Activated CD4-positive, CD25-positive, alpha-beta regulatory T cell treated with anti-CD3 and anti-CD28 coated beads, Interleukin-2, amount 50 U/mL, for 72 hours (primary cell): ENCODE measurements at regions not wholly inside any gene's neighbourhood (a gene's known extent, or its start where the extent isn't known, plus 50 kb on each side); places are given as distances from the start of the nearest gene placed in this dataset.

Experiments
- DNase-seq: peaks from one replicate; pipeline ENCODE4 v3.0.0; 2021

DNA sequence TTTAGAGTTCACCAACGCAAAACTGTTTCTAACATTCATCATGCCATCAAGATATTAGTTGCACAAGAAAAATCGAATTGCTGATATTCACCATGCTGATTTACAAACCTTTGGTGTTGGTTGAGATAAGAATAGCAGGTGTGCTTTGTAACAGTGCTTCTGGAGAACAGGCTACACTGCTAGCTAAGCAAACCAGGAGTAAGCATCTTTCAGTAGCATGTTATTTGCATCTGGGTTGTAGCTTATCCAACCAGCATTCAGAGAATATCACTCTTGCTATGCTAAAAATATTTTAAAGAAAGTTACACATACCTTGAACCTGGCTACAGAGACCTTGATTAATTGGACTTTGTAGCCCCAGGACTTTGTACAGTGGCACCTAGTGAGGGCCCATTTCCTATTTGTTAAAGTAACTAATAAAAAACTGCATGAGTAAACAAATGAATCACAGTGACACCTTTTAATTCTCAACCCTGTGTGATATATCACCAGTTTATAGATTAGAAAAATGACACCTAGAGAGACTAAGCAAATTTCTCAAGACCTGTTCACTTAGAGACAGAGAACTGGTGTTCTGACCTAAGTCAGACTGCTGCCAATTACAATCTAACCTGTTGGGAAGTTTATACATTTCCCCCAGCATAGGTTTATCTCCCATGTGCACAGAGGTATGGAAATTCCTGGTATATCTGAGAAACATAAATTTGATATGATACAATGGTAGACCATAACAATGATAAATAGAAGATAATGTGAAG lies 435.5 kb upstream of the TGFBR2 start:
- no peak for DNase-seq

DNA sequence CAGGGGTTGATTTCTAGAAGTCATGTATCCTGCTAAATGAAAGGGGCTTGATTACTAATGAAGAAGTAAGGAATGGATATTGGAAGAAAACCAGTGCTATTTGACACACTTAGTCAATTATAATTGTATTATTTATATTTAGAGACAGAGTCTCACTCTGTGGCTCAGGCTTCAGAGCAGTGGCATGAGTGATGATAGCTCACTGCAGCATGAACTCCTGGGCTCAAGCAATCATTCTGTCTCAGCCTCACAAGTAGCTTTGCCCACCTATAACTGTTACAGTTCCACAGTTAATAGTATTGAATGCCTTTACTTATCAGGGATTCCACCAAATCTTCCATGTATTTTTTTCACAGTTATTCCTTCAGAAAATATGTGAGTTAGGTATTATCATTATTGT lies 432.0 kb upstream of the TGFBR2 start:
- no peak for DNase-seq

DNA sequence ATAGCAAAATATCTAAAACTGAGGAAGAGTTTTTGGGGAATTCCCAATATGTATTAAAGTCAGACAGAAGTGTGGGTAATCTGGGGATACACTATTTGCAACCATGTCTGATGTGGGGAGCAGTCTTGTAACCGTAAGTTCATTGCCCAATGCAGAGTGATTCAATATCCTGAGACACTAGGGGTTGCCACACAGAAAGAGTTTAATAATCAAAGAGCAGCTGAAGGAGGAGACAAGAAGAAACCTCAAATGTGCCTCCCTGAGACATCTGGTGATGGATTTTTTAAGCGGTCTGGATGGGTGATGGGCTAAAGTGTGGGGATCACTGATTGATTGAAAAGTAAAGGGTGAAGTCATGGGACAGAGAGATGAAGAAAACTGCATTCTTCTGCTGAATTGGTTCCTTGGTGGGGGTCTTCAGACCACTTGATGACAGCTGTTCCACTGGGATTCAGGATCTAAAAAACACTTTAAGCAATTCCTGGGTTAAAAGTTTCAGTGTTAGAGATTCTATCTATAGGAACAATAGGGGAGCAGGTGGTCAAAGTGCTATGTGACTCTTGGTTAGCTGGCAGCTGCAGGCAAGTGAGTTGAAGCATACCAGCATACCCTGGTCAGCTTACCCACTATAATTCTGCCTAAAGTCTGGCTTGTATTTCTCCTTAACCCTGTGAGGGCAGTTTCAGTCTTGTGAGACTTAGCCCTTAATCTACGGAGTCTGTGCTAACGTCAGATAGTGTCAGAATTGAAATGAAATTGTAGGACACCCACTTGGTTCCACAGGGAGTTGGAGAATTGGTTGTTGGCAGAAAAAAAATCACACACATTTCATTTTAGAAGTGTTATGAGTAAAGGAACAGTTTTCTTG lies 425.9 kb upstream of the TGFBR2 start:
- DNase-seq: no peak

DNA sequence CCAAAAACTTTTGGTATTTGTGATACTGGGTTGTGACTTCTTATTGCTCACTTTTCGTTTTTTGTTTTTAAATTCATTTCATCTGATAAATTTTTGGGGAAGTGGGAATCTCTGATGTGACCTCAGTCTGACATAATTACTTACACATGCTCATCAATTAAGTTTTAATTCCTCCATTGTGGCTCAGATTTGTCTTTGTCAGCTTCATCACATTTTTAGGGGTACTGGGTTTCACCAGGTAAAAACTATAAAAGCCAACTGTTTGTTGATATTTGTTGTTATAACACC lies 425.3 kb upstream of the TGFBR2 start:
- no peak for DNase-seq

DNA sequence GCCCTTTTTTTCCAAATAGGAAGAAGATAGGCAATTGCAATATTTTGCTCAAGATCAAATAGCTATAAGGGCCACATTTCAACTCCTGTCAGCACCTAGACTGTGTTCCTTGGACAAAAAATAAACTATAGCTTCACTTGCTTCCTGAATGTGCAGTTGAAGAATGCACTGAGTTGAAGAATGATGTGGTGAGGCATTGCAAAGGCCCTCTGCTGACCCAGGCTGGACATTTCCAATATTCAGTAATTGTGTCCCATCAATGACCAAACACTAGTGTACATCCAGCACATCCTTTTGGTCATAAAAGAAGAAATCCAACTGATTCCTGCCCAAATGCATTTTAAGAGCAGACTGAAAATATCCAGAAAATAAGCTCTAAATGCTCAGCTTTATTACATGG lies 424.8 kb upstream of the TGFBR2 start:
- DNase-seq: no peak

DNA sequence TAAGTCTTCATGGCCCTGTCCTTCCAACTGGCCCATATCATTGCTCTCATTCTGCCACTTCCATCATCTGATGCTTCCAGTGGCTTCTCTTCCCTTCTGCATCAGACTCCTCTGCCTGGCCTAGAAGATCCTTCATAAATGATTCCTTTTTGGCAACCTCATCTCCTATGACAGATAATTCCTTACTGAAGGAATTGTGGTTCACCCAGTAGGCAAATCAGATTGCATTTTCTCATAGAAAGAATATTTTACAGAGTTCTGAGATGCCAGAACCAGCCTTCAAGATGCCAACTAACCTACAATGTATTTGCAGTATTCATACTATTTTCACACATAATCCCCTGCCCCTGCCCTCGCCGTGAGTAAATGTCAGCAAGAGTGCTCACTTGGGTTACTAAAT lies 423.0 kb upstream of the TGFBR2 start:
- no peak for DNase-seq

DNA sequence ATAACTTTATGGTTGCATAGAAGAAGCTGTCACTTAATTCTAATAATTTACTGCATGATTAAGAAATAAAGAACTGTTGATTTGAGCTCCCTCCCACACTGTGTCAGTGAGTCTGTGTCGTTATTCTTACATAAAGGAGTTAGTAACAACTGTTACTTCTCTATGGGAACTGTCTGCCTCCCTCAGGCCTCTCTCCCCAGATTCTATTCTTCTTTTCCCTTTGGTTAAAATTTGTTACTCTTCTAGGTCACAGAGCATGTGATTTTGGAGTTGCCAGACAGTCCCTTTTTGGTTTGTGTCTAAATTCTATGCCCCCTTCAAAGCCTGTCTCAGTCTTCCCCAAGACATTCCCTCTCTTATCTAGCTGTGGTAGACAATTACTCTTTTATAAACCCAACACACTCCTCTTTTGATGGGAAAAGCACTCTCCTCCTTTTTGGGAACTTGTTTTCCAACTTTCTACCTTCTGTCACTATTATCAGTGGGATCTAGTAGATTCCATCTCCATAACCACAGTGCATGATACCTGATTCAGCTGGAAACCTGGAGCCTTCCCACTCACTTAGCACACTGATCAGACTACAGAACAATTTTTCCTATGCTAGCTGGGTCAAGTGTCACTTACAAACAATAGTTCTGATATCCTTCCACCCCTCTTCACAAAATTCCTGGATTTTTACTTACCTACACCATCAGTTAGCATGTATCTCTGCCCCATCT lies 422.1 kb upstream of the TGFBR2 start:
- DNase-seq: no peak

DNA sequence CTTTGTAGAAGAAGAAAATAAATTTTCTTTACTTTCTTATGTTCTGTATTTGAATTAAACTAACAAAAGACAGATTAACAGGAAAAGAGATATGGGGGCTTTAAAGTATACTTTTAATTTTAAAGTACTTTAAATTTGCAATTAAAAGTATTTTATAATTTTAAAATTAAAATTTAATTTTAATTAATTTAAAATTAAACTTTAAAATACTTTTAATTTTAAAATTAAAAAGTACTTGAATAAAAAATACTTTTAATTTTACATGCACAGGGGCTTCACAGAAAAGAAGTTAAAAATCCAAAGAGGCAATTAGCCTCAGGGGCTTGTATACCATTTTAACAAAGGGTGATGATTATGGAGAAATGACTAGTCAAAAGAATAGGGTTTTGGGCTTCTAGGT lies 420.5 kb upstream of the TGFBR2 start:
- no peak for DNase-seq

DNA sequence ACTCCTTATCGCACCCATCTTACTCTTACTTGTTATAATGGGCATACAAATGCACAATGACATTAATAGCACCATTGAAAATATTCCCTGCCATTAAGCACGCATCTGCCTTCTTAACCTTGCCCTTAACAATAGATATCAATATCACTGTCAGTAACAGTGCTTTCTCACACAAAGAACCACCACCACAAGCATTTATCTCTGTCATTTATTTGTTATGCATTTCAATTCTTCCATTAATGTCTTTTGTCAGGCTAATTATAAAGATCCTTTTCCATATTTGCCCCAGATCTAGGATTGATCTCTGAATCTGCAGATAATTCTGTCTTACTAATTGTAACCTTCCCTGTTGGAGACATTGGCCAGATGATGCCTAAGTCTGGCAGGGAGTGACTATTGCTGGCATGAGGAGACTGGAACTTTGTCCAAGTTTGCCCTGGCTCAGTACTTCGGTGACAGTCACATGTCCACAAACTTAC lies 419.6 kb upstream of the TGFBR2 start:
- no peak for DNase-seq

DNA sequence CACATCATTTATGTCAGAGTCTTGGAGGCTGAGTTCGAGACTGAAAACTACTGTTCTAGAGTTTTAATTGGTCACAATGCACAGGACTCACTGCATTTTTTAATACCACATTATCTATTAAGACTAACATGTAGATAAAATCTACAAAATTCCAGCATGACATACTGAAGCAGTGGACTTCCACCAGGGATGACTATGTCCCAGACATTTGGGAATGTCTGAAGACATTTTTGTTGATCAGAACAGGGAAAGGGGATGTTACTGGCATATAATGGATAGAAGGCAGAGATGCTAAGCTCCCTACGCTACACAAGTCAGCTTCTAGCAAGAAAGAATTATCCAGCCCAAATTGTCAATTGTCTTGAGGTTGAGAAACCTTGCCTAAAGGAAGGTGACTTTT lies 419.0 kb upstream of the TGFBR2 start:
- no peak for DNase-seq

DNA sequence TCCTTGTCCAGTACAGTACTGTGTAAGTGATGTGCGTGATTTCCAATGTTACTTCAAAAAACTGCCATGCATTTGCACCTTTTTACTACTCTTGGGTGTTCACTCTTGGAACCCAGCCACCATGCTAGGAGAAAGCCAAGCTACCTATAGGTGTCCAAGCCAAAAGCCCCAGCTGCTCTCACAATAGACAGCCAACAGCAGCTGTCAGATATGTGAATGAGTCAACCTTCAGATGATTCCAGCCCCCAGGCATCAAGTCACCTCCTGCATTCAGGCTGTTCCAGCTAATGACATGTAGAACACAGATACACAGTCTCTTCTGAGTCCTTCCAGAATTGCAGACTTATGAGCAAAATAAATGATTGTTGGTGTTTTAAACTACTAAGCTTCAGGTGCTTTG lies 417.7 kb upstream of the TGFBR2 start:
- no peak for DNase-seq

DNA sequence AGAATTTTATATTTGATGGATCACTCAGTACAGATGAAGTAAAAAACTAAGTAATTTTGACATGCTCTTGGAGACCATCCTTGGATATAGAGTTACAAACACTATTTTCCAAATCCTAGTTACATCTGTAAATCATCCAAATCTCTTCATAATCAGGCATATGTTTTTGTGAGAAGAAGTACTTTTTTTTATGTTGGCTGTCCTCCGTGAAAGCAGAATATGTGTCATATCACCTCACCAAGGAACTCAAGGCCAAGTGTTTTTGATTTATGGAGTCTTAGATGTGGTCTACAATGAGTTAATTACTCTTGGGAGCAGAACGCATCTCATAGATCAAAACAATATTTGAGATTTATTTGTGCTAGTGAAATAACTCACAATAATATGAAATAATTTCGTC lies 416.5 kb upstream of the TGFBR2 start:
- DNase-seq: no peak

DNA sequence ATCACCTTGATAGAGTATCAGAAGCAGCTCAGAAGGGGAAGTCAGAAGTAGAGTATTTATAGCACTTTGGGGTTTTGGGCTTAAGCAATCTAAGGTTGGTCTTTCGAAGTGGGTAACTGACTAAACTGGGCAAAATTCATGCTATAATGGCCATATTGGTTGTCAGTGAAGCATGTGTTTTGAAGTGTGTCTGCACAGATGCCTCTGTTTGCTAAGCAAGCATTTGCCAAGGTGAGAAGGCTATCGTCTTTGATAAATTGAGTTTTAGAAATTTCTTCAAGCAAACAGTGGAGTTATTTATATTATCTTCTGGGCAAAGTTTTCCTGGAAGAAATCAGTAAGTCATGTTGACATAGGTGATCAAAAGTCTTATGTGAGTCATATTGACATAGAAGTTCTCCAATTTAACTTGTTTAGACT lies 412.8 kb upstream of the TGFBR2 start:
- no peak for DNase-seq

DNA sequence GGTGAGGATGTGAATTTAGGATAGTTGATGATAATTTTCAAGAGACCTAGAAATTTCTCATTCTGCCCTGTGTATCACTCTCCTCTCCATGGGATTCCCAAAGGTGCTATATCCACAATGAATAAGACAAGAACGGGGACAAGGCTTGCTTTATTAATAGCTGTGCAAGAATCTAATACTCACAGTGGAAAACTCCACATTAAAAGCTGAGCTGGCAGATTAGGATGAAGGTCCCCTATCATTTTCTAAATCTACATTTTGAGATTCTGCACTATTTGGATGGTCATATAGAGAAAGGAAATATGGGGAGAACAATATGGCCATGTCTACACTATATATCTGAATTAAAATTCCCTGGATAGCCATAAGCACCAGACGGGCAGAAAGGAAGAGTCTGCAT lies 411.0 kb upstream of the TGFBR2 start:
- no peak for DNase-seq

DNA sequence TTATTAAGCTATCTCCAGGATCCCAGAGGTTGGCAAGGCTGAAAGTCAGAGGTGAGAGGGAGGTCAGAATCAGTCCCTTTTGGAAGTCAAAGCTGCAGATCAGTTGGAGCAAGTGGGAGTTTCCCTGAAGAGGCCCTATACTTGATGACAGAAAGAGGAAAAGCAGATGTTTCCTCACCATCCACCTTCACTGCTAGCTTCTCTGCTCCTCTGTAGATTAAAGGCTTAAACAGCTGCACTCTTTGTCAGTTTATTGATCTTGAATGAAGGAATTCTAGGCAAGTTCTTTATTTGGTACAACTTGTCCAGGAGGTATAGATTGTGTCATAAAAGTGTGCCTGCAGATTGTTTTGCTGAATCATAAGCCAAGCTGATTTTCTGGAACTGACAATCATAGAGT lies 408.2 kb upstream of the TGFBR2 start:
- no peak for DNase-seq

DNA sequence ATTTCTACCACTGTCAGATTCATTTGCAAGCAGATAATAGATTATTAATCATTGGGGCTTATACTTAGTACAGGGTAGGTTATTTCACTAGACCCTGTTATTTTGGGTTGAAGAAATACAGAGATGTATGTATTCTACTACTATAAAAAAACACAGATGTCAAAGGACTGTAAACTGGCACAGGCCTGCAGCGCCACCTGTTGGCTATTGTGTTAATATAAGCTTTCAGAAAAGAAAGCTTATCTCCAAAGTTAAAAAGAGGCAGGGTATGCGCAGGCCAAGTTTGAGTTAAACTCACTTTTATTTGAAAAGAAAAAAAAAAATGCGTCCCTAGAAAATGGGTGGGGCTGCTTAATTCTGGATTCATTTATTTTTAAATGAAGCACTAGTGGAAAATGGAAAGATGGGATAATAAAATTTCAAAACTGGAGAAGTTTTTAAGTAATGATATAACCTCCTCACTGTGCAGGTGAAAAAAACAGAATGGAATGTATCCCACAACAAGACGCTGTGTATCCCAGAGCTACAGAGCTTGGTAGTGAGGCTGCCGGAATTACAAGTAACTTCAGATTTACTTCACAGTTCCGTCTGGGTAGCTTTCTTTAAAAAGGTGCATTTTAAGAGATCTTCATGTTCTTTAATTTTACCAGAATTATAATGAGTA lies 407.2 kb upstream of the TGFBR2 start:
- peak; percentile 68 for DNase-seq

DNA sequence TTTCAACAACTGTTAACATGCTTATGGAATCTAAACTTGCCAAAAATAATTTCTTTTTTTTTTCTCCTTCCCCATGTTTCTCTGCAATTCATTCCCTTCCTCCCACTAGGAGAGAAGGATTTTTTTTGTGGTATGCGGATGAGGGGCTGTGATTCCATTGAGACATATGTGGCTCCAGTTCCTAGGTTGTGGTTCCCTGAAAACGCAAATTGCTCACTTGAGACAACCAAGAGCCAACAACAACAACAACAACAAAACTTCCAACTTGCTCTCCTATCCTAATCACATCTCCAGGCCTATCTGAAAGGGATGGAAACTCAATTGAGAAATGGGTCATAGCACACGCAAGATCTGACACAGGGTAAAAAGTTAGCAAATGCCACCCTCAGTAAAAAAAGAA lies 406.5 kb upstream of the TGFBR2 start:
- no peak for DNase-seq

DNA sequence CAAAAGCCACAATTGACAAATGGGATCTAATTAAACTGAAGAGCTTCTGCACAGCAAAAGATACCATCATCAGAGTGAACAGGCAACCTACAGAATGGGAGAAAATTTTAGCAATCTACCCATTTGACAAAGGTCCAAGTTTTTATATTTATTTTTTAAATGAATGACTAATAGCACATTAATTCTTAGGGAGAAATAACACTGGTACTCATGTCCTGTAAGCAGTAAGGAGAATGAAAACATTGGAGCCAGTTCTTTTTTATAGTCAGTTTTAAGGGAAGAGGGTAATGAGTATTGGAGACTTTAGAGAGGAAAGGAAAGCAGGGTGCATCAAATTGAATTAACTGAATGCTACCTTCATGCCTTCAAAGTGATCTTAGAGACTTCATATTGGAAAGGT lies 404.7 kb upstream of the TGFBR2 start:
- DNase-seq: no peak

DNA sequence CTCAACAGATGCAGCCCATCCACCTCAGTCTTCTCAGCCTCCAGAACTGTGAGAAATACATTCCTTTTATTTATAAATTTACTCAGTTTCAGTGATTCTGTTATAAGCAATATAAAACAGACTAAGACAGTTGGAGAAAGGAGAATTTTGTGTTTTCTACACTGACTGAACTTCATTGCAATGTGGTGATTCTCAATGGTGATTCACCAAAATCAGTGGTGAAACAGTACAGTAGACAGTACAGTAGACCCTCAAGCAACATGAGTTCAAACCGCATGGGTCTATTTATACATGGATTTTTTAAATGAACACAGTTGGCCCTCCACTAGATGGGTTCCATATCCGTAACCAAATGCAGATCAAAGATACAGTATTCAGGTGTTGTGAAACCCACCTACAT lies 403.1 kb upstream of the TGFBR2 start:
- DNase-seq: no peak

DNA sequence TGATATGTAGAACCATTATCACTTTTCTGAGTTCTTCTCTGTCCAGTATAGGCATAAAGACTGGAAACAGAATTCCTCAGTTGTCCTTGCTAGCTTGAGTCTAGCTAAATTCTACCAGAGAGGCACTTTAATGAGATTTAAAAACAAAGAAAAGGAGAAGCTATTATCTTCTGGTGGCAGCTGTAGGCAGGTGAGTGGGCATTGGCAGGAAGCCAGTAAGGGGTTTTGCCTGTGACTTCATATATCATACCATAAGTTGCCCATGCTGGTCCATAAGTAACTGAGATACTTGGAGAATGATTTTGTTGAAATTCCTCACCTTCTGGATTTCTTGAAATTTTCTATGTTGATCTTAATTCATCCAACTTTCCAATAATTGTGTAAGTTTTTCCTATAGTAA lies 402.3 kb upstream of the TGFBR2 start:
- DNase-seq: no peak

DNA sequence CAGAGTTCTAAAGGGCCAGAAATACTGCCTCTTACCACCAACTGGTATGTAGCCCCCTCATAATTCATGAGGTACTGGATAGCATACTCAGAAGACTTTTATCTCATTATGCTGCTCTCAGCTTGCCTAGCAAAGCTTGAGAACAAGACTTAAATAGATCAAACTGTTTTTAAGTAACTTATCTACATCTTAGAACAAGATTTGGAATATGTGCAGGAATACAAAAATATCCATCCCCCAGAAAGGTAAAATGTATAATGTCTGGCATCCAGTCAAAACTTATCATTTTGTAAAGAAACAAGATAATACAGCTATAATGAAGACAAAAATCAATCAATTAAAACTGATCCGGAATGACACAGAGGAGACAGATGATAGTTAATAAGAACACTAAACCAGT lies 400.4 kb upstream of the TGFBR2 start:
- DNase-seq: no peak

DNA sequence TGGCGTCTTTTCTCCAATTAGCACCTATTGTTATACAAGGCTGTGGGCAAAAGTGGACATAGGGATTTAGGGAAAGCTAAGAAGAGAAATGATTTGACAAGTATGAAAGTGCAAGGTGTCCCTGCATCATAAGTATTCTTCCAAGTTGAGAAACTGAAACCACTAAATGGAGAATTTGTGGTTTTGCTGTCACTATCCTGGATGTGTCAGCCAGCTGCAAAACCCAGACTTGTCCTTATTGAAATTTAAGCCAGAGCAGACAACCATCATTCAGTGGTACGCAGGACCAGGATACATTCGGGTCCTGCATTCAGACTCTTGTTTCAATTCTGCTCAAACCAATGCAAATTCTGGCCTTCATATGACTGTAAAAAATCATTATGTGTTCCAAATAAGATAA lies 384.8 kb upstream of the TGFBR2 start:
- DNase-seq: no peak

DNA sequence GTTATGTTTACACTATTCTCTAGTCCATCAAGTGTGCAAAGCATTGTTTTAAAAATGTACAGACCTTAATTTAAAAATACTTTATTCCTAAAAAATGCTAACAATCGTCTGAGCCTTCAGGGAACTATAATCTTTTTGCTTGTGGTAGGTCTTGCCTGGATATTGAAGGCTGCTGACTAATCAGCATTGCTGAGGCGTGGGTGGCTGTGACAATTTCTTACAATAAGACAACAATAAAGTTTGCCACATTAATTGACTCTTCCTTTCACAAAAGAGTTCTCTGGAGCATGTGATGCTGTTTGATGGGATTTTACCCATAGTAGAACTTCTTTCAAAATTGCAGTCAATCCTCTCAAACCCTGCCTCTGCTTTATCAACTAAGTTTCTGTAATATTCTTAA lies 384.0 kb upstream of the TGFBR2 start:
- DNase-seq: no peak
